ENCODE measurements at regions not wholly inside any gene's neighbourhood (a gene's known extent, or its start where the extent isn't known, plus 50 kb on each side); places are given as distances from the start of the nearest gene placed in this dataset.

DNA sequence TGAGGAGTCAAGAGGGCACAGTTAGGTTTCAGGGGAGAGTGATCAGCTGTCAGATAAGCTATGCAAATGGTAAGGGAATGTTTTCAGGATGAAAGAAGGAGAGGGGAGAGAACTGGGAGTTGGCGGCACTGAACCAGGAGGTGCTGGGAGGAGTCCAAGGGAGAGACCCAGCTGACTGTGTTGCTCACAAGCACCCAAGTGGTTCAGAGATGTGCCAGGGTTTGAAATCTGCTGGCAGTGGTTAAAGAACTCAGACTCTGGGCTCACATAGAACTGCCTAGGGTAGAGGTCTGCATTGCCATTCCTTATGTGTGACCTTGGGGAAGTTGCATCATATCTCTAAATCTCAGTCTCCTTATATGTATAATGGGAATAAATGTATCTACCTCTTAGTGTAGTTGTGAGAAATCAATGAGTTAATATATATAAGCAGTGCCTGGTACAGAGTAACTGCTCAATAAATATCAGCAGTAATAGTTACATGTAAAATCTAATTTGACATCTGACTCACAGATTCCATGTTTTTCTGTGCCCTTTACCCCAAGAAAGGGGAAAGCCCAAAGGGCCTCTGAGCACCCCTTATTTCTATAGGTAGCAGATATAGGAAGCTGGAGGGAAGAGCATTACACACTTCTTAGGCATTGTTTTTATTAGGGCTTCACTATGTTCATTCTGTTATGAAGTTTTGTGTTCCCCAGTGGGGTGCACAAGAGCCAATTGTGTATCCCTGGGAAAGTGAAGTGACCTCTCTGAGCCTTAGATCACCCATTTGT lies 66.9 kb upstream of the SESN3 start:
- DNase-seq: no peak

GRCh38 chr11:95296621-95297025 lies 65.6 kb upstream of the SESN3 start:
- no peak for DNase-seq

GRCh38 chr11:95296165-95296564 lies 65.2 kb upstream of the SESN3 start:
- no peak for DNase-seq

GRCh38 chr11:95295382-95296149 lies 64.6 kb upstream of the SESN3 start:
- no peak for DNase-seq

DNA sequence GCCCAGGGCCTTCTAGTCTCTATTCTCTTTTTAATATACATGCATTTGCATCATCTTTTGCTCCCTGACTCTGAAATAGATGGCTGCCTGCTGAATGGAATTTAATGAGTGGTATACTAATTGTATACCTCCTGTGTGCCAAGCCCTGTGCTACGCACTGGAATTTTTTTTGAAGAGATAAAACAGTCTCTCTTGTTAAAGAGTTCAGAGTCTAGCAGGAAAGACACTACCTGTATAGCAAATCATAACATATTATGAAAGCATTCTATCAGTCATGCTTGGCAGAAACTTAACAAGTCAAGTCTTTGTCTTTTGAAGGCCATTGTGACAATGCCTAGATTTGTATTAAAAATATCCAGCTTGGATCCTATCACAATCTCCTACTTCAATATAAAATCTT lies 63.7 kb upstream of the SESN3 start:
- DNase-seq: no peak

DNA sequence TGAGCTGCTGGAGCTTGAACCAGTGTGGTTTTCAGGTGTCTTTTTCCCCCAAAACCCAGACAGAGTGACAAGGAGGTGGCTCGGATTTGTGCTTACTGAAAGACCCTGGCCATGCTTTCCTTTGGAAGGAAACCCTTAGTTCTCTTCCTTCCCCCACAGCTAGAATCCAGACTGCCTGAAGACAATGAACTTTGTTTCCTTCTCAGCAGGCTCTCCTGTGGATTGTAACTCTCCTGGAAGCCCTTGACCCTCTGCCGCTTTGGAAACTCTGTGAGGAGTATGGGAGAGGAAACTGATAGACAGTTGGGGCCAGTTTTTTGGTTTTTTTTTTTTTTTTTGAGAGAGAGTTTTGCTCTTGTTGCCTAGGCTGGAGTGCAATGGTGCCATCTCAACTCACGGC lies 62.1 kb upstream of the SESN3 start:
- DNase-seq: no peak

GRCh38 chr11:95291946-95292345 lies 60.9 kb upstream of the SESN3 start:
- DNase-seq: no peak

- DNase-seq: no peak
Observed at GRCh38 chr11:95289378-95290101, 58.5 kb upstream of the SESN3 start.

GRCh38 chr11:95284057-95285052 lies 53.4 kb upstream of the SESN3 start:
- no peak for DNase-seq

GRCh38 chr11:95283650-95284049 lies 52.6 kb upstream of the SESN3 start:
- no peak for DNase-seq

- DNase-seq: no peak
Observed at GRCh38 chr11:95283146-95283545, 52.1 kb upstream of the SESN3 start.

- DNase-seq: no peak
Observed at GRCh38 chr11:95282291-95282751, 51.3 kb upstream of the SESN3 start.
